HEK293T (cell line): ENCODE measurements at regions not wholly inside any gene's neighbourhood (a gene's known extent, or its start where the extent isn't known, plus 50 kb on each side); places are given as distances from the start of the nearest gene placed in this dataset.

ENCODE experiments used
- ARNT ChIP-seq: fragments of 450-650 bp; IDR thresholded peaks from 2 replicates; pipeline ENCODE4 v1.6.1; 2017; ENCODE audit warnings: mild to moderate bottlenecking
- BHLHE40 ChIP-seq: fragments of 450-650 bp; IDR thresholded peaks from 2 replicates; pipeline ENCODE4 v1.6.1; 2016; ENCODE audit warnings: mild to moderate bottlenecking, moderate library complexity, borderline replicate concordance
- ELF4 ChIP-seq: fragments of 450-650 bp; IDR thresholded peaks from 2 replicates; pipeline ENCODE4 v1.6.1; 2017; ENCODE audit warnings: antibody characterized with exemption
- FOXA1 ChIP-seq: fragments of 450-650 bp; IDR thresholded peaks from 2 replicates; pipeline ENCODE4 v1.6.1; 2016; ENCODE audit warnings: mild to moderate bottlenecking
- FOXK2 ChIP-seq: fragments of 450-650 bp; IDR thresholded peaks from 2 replicates; pipeline ENCODE4 v1.6.1; 2016; ENCODE audit warnings: mild to moderate bottlenecking
- FOXM1 ChIP-seq: fragments of 450-650 bp; IDR thresholded peaks from 2 replicates; pipeline ENCODE4 v1.6.1; 2017; ENCODE audit warnings: mild to moderate bottlenecking, borderline replicate concordance
- HDGF ChIP-seq: fragments of 450-650 bp; IDR thresholded peaks from 2 replicates; pipeline ENCODE4 v1.6.1; 2017; ENCODE audit warnings: antibody characterized with exemption, borderline replicate concordance
- L3MBTL2 ChIP-seq: fragments of 450-650 bp; conservative IDR thresholded peaks from 2 replicates; pipeline ENCODE4 v1.6.1; 2016; ENCODE audit warnings: mild to moderate bottlenecking
- NFRKB ChIP-seq: fragments of 450-650 bp; IDR thresholded peaks from 2 replicates; pipeline ENCODE4 v1.6.1; 2016; ENCODE audit warnings: mild to moderate bottlenecking, moderate library complexity
- SP1 ChIP-seq: fragments of 450-650 bp; IDR thresholded peaks from 2 replicates; pipeline ENCODE4 v1.6.1; 2017
- SUZ12 ChIP-seq: fragments of 450-650 bp; IDR thresholded peaks from 2 replicates; pipeline ENCODE4 v1.6.1; 2016; ENCODE audit warnings: mild to moderate bottlenecking
- TARDBP ChIP-seq: fragments of 450-650 bp; IDR thresholded peaks from 2 replicates; pipeline ENCODE4 v1.6.1; 2016
- ZNF384 ChIP-seq: fragments of 450-650 bp; IDR thresholded peaks from 2 replicates; pipeline ENCODE4 v1.6.1; 2016
- TF ChIP-seq, protein P1 (sequence below): fragments of 450-650 bp; IDR thresholded peaks from 2 replicates; pipeline ENCODE4 v1.6.1; 2016

DNA sequence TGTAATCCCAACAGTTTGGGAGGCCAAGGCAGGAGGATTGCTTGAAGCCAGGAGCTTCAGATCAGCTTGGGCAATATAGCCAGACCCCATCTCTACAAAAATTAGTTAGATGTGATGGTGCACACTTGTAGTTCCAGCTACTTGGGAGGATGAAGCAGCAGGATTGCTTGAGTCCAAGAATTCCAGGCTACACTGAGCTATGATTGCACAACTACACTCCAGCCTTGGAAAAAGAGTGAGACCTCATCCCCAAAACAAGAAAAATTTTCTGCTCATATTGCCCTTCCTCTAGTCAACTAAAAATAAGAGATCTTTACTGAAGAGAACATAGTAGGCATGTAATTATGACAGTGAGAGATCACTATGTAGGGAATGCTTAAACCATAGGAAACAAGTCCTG lies 60.9 kb upstream of the SPATA12 start:
- TF ChIP-seq HDGF (no peak), ELF4 (no peak), FOXK2 (no peak), ARNT (no peak), SUZ12 (no peak), FOXA1 (no peak), FOXM1 (no peak), ZNF384 (no peak), NFRKB (no peak), TARDBP (no peak), SP1 (no peak), BHLHE40 (no peak), L3MBTL2 (no peak)
- TF ChIP-seq, protein P1, sequence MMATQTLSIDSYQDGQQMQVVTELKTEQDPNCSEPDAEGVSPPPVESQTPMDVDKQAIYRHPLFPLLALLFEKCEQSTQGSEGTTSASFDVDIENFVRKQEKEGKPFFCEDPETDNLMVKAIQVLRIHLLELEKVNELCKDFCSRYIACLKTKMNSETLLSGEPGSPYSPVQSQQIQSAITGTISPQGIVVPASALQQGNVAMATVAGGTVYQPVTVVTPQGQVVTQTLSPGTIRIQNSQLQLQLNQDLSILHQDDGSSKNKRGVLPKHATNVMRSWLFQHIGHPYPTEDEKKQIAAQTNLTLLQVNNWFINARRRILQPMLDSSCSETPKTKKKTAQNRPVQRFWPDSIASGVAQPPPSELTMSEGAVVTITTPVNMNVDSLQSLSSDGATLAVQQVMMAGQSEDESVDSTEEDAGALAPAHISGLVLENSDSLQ: no peak
